ENCODE measurements at regions not wholly inside any gene's neighbourhood (a gene's known extent, or its start where the extent isn't known, plus 50 kb on each side); places are given as distances from the start of the nearest gene placed in this dataset.

- no peak for DNase-seq
- intact Hi-C loops (cut with DNase I), result no loop called here
- ATAC-seq, result no peak
These were observed 78.4 kb upstream of the MAX start for GRCh38 chr14:65180725-65181025.

- DNase-seq (no peak), ATAC-seq (no peak)
- intact Hi-C loops (cut with DNase I), result no loop called here
These were observed 81.9 kb upstream of the MAX start for GRCh38 chr14:65184032-65184764.

- no peak for DNase-seq
- no peak for ATAC-seq
- intact Hi-C loops (cut with DNase I), result no loop called here
These were observed 83.5 kb upstream of the MAX start for GRCh38 chr14:65185829-65186228.

GRCh38 chr14:65186951-65187350 lies 84.6 kb upstream of the MAX start:
- ATAC-seq (no peak), DNase-seq (no peak)
- intact Hi-C loops (cut with DNase I), result no loop called here

- no peak for DNase-seq
- intact Hi-C loops (cut with DNase I), result no loop called here
- ATAC-seq, result no peak
These were observed 85.2 kb upstream of the MAX start for GRCh38 chr14:65187421-65188049.

GRCh38 chr14:65190312-65190711 lies 88.0 kb upstream of the MAX start:
- DNase-seq (no peak), ATAC-seq (peak in 1 of 2 donors; percentile 43)
- intact Hi-C loops (cut with DNase I), result no loop called here

GRCh38 chr14:65191716-65192115 lies 89.4 kb upstream of the MAX start:
- no peak for DNase-seq
- intact Hi-C loops (cut with DNase I), result no loop called here

GRCh38 chr14:65192686-65193085 lies 90.4 kb upstream of the MAX start:
- no peak for ATAC-seq
- DNase-seq, result no peak
- intact Hi-C loops (cut with DNase I), result no loop called here

More at GRCh38 chr14:65191716-65192115, 89.4 kb upstream of the MAX start:
- no peak for ATAC-seq

GRCh38 chr14:65193916-65194590 lies 91.7 kb upstream of the MAX start:
- intact Hi-C loops (cut with DNase I), result no loop called here
- DNase-seq (no peak), ATAC-seq (no peak)

GRCh38 chr14:65195042-65195719 lies 92.9 kb upstream of the MAX start:
- ATAC-seq, result no peak
- intact Hi-C loops (cut with DNase I), result no loop called here
- DNase-seq, result no peak

- intact Hi-C loops (cut with DNase I), result no loop called here
- no peak for ATAC-seq
- no peak for DNase-seq
These were observed 96.0 kb upstream of the MAX start for GRCh38 chr14:65198346-65198745.

GRCh38 chr14:65200454-65200853 lies 98.1 kb upstream of the MAX start:
- intact Hi-C loops (cut with DNase I), result no loop called here

GRCh38 chr14:65203574-65203973 lies 101.3 kb upstream of the MAX start:
- DNase-seq (no peak), ATAC-seq (peak in 1 of 2 donors; percentile 55)
- intact Hi-C loops (cut with DNase I), result no loop called here

More at GRCh38 chr14:65200454-65200853, 98.1 kb upstream of the MAX start:
- ATAC-seq (no peak), DNase-seq (no peak)

- intact Hi-C loops (cut with DNase I), result no loop called here
- ATAC-seq, result no peak
- DNase-seq, result no peak
These were observed 101.7 kb upstream of the MAX start for GRCh38 chr14:65204056-65204455.

- DNase-seq (no peak), ATAC-seq (no peak)
- intact Hi-C loops (cut with DNase I), result no loop called here
These were observed 103.7 kb upstream of the MAX start for GRCh38 chr14:65206078-65206447.

- intact Hi-C loops (cut with DNase I), result no loop called here
- DNase-seq (no peak), ATAC-seq (peak in 1 of 2 donors; percentile 19)
These were observed 104.3 kb upstream of the MAX start for GRCh38 chr14:65206448-65207096.

- intact Hi-C loops (cut with DNase I), result no loop called here
- peak; percentile 25 for DNase-seq
- ATAC-seq, result no peak
These were observed 106.2 kb upstream of the MAX start for GRCh38 chr14:65208548-65208947.

GRCh38 chr14:65210118-65210821 lies 108.0 kb upstream of the MAX start:
- DNase-seq, result no peak
- intact Hi-C loops (cut with DNase I), result no loop called here
- peak in 1 of 2 donors; percentile 21 for ATAC-seq

- intact Hi-C loops (cut with DNase I), result no loop called here
- DNase-seq, result no peak
- ATAC-seq, result no peak
These were observed 108.5 kb upstream of the MAX start for GRCh38 chr14:65210822-65211182.

Data from left cardiac atrium (tissue), 4 donors.